Trophoblast cell (in vitro differentiated cells and primary cell): ENCODE measurements at regions not wholly inside any gene's neighbourhood (a gene's known extent, or its start where the extent isn't known, plus 50 kb on each side); places are given as distances from the start of the nearest gene placed in this dataset.
"Not testable (repeated sequence)": the region's sequence is repeated elsewhere in the genome, so short reads cannot be mapped to it uniquely, and the experiment has no call there.

Experiments
- DNase-seq, 2 donors: peaks; one replicate each; pipeline ENCODE4 v3.0.0-alpha.2; 2016
- H2AFZ ChIP-seq: 2 replicates; pipeline ENCODE4 v1.6.1; 2013; ENCODE audit warnings: low read length, moderate library complexity, mild to moderate bottlenecking; ENCODE audit not compliant: insufficient read depth, poor library complexity
- H2AK5ac ChIP-seq: 2 replicates; pipeline ENCODE4 v1.6.1; 2013; ENCODE audit warnings: mild to moderate bottlenecking, low read length
- H2BK120ac ChIP-seq: 2 replicates; pipeline ENCODE4 v1.6.1; 2013; ENCODE audit warnings: low read length, mild to moderate bottlenecking, moderate library complexity; ENCODE audit not compliant: insufficient read depth, poor library complexity
- H2BK12ac ChIP-seq: 2 replicates; pipeline ENCODE4 v1.6.1; 2013; ENCODE audit warnings: mild to moderate bottlenecking, low read length, moderate library complexity
- H2BK5ac ChIP-seq: 2 replicates; pipeline ENCODE4 v1.6.1; 2013; ENCODE audit warnings: low read length, low read depth, moderate library complexity, mild to moderate bottlenecking; ENCODE audit not compliant: poor library complexity
- H3K14ac ChIP-seq: 2 replicates; pipeline ENCODE4 v1.6.1; 2013; ENCODE audit warnings: mild to moderate bottlenecking, low read length
- H3K18ac ChIP-seq: 2 replicates; pipeline ENCODE4 v1.6.1; 2013; ENCODE audit warnings: mild to moderate bottlenecking, low read length
- H3K23ac ChIP-seq: 2 replicates; pipeline ENCODE4 v1.6.1; 2013; ENCODE audit warnings: low read length
- H3K27ac ChIP-seq: 2 replicates; pipeline ENCODE4 v1.5.1; 2013; ENCODE audit warnings: low read depth, mild to moderate bottlenecking, inconsistent platforms, low read length, moderate library complexity
- H3K27me3 ChIP-seq: 2 replicates; pipeline ENCODE4 v1.6.1; 2013; ENCODE audit warnings: inconsistent platforms, mild to moderate bottlenecking, low read length, moderate library complexity; ENCODE audit not compliant: insufficient read depth
- H3K36me3 ChIP-seq, 2 experiments: 1 replicate in 1 of 2; 2 replicates in 1 of 2; pipeline ENCODE4 v1.6.1; 2013; ENCODE audit warnings: low read length in 2 of 2, mild to moderate bottlenecking in 2 of 2, moderate library complexity in 1 of 2; ENCODE audit not compliant: insufficient read depth in 2 of 2, control insufficient read depth in 1 of 2
- H3K4ac ChIP-seq: 2 replicates; pipeline ENCODE4 v1.6.1; 2013; ENCODE audit warnings: low read depth, mild to moderate bottlenecking, low read length, moderate library complexity
- H3K4me1 ChIP-seq, 2 experiments: 1 replicate in 1 of 2; 2 replicates in 1 of 2; pipeline ENCODE4 v1.6.1; 2013; ENCODE audit warnings: low read length in 2 of 2, mild to moderate bottlenecking in 2 of 2, moderate library complexity in 1 of 2; ENCODE audit not compliant: insufficient read depth in 2 of 2, control insufficient read depth in 1 of 2
- H3K4me2 ChIP-seq: 2 replicates; pipeline ENCODE4 v1.6.1; 2013; ENCODE audit warnings: inconsistent platforms, mild to moderate bottlenecking, low read length, moderate library complexity
- H3K4me3 ChIP-seq: 2 replicates; pipeline ENCODE4 v1.5.1; 2013; ENCODE audit warnings: mild to moderate bottlenecking, low read depth, low read length, inconsistent platforms
- H3K79me1 ChIP-seq: one replicate; pipeline ENCODE4 v1.6.1; 2013; ENCODE audit warnings: low read length
- H3K79me2 ChIP-seq: 2 replicates; pipeline ENCODE4 v1.6.1; 2013; ENCODE audit warnings: low read length, mild to moderate bottlenecking; ENCODE audit not compliant: control insufficient read depth, insufficient read depth, poor library complexity
- H3K9ac ChIP-seq: 2 replicates; pipeline ENCODE4 v1.6.1; 2013; ENCODE audit warnings: mild to moderate bottlenecking, low read length
- H3K9me3 ChIP-seq: 2 replicates; pipeline ENCODE4 v1.6.1; 2013; ENCODE audit warnings: low read depth, mild to moderate bottlenecking, control low read depth, inconsistent platforms, low read length; ENCODE audit not compliant: insufficient read depth
- H4K12ac ChIP-seq: 2 replicates; pipeline ENCODE4 v1.6.1; 2013; ENCODE audit warnings: low read depth, mild to moderate bottlenecking, low read length, moderate library complexity
- H4K8ac ChIP-seq: 2 replicates; pipeline ENCODE4 v1.6.1; 2013; ENCODE audit warnings: low read depth, mild to moderate bottlenecking, low read length, moderate library complexity
- H4K91ac ChIP-seq: one replicate; pipeline ENCODE4 v1.6.1; 2013; ENCODE audit warnings: low read depth, mild to moderate bottlenecking, low read length, moderate library complexity
- WGBS: extraction: QIAGEN DNeasy Blood & Tissue Kit; methylation state at CpG from one replicate; pipeline ENCODE4 v1.1.7; 2013; ENCODE audit warnings: missing lambda C conversion rate; ENCODE audit not compliant: insufficient read length, insufficient coverage; ENCODE audit errors: extremely low coverage; 5-methylcytosine and 5-hydroxymethylcytosine counted together

DNA sequence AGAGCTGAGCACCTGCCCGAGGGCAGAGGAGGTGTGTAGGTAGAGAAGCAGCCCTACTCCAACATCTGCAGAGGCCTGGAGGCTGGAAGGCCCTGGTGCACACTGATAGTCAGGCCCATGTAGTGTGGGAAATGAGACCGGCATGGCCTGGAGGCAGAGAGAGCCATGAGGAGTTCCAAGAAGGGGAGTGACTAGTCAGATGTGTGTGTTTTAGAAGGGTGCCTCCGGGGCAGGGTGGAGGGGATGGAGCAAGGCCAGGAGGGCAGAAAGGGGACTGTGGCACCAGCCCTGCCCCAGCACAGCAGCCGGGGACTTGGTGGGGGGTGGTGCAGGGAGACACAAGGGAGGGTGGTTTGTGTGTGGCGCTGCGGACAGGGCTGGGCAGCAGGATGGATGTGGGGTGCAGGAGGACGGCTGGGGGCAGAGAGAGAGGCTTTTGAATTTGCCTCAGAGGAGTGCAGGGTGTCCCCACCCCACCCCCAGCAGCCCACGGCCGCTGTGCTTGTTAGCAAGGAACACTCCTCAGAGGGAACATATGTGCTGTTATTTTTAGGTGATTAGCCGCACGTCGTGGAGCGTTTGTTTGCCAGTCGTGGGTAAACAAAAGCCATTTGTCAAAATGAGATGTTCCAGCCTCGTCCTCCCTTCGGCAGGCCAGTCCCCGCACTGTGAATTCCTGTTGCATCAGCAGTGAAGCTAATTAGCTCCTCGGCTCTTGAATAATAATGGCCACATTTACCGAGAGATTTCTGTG lies 65.6 kb downstream of the PROP1 start:
- not testable (repeated sequence) for H4K12ac ChIP-seq, H3K4me2 ChIP-seq, H2AFZ ChIP-seq, H2BK5ac ChIP-seq, H3K9ac ChIP-seq, H2BK12ac ChIP-seq, H2BK120ac ChIP-seq, H3K27ac ChIP-seq, H3K9me3 ChIP-seq, H3K18ac ChIP-seq, H3K36me3 ChIP-seq, H4K8ac ChIP-seq, H2AK5ac ChIP-seq, H3K14ac ChIP-seq, H3K79me2 ChIP-seq, H3K4me1 ChIP-seq, H4K91ac ChIP-seq, H3K79me1 ChIP-seq, H3K4me3 ChIP-seq, H3K23ac ChIP-seq, H3K27me3 ChIP-seq, H3K4ac ChIP-seq
- peak; percentile 85 to 91 for DNase-seq
- WGBS, result no CpG with 5 or more reads among the region's 19 CpGs

DNA sequence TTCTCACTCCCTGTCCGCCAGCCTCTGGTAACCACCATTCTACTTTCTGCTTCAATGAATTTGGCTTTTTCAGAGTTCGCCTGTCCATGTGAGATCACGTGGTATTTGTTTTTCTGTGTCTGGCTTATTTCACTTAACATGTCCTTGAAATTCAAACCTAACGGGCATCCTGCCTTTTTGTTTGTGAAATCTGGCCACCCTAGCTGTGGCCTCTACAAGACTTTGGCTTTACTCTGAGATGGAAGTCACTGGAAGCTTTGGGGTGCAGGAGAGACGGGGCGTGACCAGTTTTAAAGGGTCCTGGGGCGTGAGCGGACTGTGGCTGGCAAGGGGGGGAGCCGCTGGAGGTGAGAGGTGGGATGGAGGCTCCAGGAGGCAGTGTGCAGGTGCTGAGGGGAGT lies 66.4 kb downstream of the PROP1 start:
- not testable (repeated sequence) for H4K91ac ChIP-seq, H3K79me2 ChIP-seq, H3K9me3 ChIP-seq, H3K36me3 ChIP-seq, H4K8ac ChIP-seq, H2BK12ac ChIP-seq, H3K18ac ChIP-seq, H3K4me1 ChIP-seq, H3K79me1 ChIP-seq, H3K9ac ChIP-seq, H3K14ac ChIP-seq, H3K27me3 ChIP-seq, H2AFZ ChIP-seq, H3K4me3 ChIP-seq, H3K23ac ChIP-seq, H2AK5ac ChIP-seq, H2BK5ac ChIP-seq, H4K12ac ChIP-seq, DNase-seq, H2BK120ac ChIP-seq, H3K4me2 ChIP-seq, H3K4ac ChIP-seq, H3K27ac ChIP-seq
- no CpG with 5 or more reads among the region's 9 CpGs for WGBS

DNA sequence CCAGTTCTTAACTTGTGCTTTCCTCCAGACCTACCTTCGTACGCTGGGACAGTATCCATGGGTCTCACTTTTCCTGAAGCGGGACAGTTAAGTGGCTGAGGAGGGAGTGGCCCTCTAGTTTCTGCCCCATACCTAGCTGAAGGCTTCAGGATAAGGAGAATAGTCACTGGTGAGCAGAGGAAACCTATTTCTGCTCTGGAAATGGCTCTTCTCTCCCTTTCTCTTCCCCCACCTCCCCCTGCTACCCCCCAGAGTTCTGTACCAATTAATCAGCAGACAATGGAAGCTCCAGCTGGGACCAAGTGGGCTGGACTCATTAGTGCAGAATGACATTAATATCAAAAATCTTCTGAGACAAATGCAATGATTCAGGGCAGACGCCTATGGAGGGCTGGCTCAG lies 68.5 kb downstream of the PROP1 start:
- not testable (repeated sequence) for H2BK5ac ChIP-seq, H3K27me3 ChIP-seq, DNase-seq, H3K36me3 ChIP-seq, H4K91ac ChIP-seq, H3K4me1 ChIP-seq, H3K23ac ChIP-seq, H3K4me2 ChIP-seq, H3K4me3 ChIP-seq, H2BK120ac ChIP-seq, H3K14ac ChIP-seq, H3K9me3 ChIP-seq, H2AK5ac ChIP-seq, H3K27ac ChIP-seq, H2BK12ac ChIP-seq, H4K12ac ChIP-seq, H3K4ac ChIP-seq, H3K79me2 ChIP-seq, H4K8ac ChIP-seq, H3K9ac ChIP-seq, H3K18ac ChIP-seq, H2AFZ ChIP-seq, H3K79me1 ChIP-seq
- WGBS, result no CpG with 5 or more reads among the region's 4 CpGs

DNA sequence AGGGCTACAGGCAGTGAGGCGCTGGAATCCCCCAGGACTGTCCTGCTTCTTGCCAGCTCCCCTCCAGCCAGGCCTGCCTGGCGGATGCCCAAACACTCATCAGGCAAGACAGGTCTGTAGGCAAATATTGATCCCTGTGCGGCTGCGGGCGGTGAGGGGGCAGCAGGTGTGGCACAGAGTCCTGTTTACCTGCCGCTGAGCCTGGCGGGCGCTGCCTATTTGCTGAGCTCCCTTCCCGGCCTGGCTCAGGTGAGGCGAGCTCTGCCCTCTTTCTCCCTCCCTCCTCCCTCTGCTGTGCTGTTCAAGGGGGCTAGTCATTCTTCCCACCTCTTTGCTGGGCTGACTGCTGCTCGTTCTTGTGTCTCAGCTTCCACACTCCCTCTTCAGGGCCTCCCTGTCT lies 71.5 kb downstream of the PROP1 start:
- not testable (repeated sequence) for H3K36me3 ChIP-seq, H3K27ac ChIP-seq, H3K79me1 ChIP-seq, DNase-seq, H3K4me1 ChIP-seq, H3K9ac ChIP-seq, H2BK12ac ChIP-seq, H4K12ac ChIP-seq, H3K23ac ChIP-seq, H4K91ac ChIP-seq, H4K8ac ChIP-seq, H2AFZ ChIP-seq, H2BK5ac ChIP-seq, H3K18ac ChIP-seq, H2AK5ac ChIP-seq, H3K9me3 ChIP-seq, H3K27me3 ChIP-seq, H2BK120ac ChIP-seq, H3K14ac ChIP-seq, H3K4me3 ChIP-seq, H3K79me2 ChIP-seq, H3K4ac ChIP-seq, H3K4me2 ChIP-seq
- WGBS, result no CpG with 5 or more reads among the region's 11 CpGs
